ENCODE measurements at regions not wholly inside any gene's neighbourhood (a gene's known extent, or its start where the extent isn't known, plus 50 kb on each side); places are given as distances from the start of the nearest gene placed in this dataset.

DNA sequence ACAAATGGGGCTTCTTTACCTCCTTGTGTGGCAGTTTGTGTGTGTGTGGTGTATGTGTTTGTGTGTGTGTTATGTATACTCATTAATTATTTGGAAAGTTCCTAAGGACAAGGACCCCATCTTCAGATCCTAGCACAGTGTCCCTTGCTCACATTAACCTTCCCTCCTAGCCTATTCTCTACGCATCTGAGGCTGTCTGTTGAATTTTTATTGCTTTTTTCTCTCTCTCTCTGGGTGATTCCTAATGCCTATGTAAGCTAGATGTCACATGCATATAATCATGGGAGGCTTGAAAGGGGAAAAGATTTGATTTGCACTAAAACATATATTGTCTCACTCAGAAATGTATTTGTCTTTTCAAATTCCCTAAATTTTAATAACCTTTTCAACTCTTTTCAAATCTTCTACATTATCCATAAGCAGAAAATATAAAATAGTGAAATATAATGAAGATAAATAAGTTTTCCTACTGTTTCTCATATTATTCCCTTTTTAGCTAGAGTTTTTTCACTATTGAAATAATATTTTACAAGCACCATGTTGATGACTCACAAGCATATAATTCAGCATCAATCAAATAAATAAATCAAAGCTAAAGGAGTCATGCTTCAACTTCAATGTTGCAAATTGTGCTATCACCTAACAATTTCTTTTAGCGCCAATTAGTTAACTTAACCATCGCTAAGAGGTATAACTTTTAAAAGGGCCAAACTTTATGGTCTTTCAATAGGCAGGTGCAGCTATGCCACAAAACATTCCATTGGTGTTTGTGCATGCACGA, 199.0 kb upstream of the ERBB4 start:
- TF ChIP-seq POLR2AphosphoS5 (IDR thresholded peaks at IDR 0.05; ENCODE audit: low read depth, low read length) (no peak), CHD2 (IDR thresholded peaks at IDR 0.05; ENCODE audit: low read length, partially characterized antibody) (no peak), USF1 (IDR thresholded peaks at IDR 0.05; ENCODE audit: borderline replicate concordance, low read depth) (no peak), NFIC (IDR thresholded peaks at IDR 0.05; ENCODE audit: borderline replicate concordance) (no peak), TAF1 (IDR thresholded peaks at IDR 0.05; ENCODE audit: borderline replicate concordance, low read depth, low read length) (no peak), SMC3 (IDR thresholded peaks at IDR 0.05; ENCODE audit: low read depth, low read length) (no peak), EZH2phosphoT487 (IDR thresholded peaks at IDR 0.05; ENCODE audit: borderline replicate concordance, low read depth) (no peak), YY1 (IDR thresholded peaks at IDR 0.05; ENCODE audit: low read depth) (no peak), JUND (IDR thresholded peaks at IDR 0.05) (0 out of 2 replicates have a peak, but pooled peaks have one; percentile 8)
- TF ChIP-seq, protein P1, sequence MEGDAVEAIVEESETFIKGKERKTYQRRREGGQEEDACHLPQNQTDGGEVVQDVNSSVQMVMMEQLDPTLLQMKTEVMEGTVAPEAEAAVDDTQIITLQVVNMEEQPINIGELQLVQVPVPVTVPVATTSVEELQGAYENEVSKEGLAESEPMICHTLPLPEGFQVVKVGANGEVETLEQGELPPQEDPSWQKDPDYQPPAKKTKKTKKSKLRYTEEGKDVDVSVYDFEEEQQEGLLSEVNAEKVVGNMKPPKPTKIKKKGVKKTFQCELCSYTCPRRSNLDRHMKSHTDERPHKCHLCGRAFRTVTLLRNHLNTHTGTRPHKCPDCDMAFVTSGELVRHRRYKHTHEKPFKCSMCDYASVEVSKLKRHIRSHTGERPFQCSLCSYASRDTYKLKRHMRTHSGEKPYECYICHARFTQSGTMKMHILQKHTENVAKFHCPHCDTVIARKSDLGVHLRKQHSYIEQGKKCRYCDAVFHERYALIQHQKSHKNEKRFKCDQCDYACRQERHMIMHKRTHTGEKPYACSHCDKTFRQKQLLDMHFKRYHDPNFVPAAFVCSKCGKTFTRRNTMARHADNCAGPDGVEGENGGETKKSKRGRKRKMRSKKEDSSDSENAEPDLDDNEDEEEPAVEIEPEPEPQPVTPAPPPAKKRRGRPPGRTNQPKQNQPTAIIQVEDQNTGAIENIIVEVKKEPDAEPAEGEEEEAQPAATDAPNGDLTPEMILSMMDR (IDR thresholded peaks at IDR 0.05) = no peak
- TF ChIP-seq, protein P2, sequence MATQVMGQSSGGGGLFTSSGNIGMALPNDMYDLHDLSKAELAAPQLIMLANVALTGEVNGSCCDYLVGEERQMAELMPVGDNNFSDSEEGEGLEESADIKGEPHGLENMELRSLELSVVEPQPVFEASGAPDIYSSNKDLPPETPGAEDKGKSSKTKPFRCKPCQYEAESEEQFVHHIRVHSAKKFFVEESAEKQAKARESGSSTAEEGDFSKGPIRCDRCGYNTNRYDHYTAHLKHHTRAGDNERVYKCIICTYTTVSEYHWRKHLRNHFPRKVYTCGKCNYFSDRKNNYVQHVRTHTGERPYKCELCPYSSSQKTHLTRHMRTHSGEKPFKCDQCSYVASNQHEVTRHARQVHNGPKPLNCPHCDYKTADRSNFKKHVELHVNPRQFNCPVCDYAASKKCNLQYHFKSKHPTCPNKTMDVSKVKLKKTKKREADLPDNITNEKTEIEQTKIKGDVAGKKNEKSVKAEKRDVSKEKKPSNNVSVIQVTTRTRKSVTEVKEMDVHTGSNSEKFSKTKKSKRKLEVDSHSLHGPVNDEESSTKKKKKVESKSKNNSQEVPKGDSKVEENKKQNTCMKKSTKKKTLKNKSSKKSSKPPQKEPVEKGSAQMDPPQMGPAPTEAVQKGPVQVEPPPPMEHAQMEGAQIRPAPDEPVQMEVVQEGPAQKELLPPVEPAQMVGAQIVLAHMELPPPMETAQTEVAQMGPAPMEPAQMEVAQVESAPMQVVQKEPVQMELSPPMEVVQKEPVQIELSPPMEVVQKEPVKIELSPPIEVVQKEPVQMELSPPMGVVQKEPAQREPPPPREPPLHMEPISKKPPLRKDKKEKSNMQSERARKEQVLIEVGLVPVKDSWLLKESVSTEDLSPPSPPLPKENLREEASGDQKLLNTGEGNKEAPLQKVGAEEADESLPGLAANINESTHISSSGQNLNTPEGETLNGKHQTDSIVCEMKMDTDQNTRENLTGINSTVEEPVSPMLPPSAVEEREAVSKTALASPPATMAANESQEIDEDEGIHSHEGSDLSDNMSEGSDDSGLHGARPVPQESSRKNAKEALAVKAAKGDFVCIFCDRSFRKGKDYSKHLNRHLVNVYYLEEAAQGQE (IDR thresholded peaks at IDR 0.05; ENCODE audit: low read depth, low read length) = no peak
- TF ChIP-seq, protein P3, sequence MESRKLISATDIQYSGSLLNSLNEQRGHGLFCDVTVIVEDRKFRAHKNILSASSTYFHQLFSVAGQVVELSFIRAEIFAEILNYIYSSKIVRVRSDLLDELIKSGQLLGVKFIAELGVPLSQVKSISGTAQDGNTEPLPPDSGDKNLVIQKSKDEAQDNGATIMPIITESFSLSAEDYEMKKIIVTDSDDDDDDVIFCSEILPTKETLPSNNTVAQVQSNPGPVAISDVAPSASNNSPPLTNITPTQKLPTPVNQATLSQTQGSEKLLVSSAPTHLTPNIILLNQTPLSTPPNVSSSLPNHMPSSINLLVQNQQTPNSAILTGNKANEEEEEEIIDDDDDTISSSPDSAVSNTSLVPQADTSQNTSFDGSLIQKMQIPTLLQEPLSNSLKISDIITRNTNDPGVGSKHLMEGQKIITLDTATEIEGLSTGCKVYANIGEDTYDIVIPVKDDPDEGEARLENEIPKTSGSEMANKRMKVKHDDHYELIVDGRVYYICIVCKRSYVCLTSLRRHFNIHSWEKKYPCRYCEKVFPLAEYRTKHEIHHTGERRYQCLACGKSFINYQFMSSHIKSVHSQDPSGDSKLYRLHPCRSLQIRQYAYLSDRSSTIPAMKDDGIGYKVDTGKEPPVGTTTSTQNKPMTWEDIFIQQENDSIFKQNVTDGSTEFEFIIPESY (IDR thresholded peaks at IDR 0.05; ENCODE audit: borderline replicate concordance, low read depth) = no peak
